Liver (tissue), 8 donors: ENCODE measurements at regions not wholly inside any gene's neighbourhood (a gene's known extent, or its start where the extent isn't known, plus 50 kb on each side); places are given as distances from the start of the nearest gene placed in this dataset.

Experiments used
- DNase-seq: peaks from one replicate; pipeline ENCODE4 v3.0.0-alpha.2; 2017; ENCODE audit warnings: low spot score
- H3K27ac ChIP-seq, 2 donors: one replicate each; pipeline ENCODE4 v1.7.0; 2013; ENCODE audit warnings: inconsistent platforms in 2 of 2, low read length in 2 of 2, control low read depth in 1 of 2, low read depth in 1 of 2, mild to moderate bottlenecking in 1 of 2
- H3K27me3 ChIP-seq, 4 donors: one replicate each; pipeline versions ENCODE4 v1.6.1 to v1.7.0; 2013; ENCODE audit warnings: low read length in 3 of 4, inconsistent platforms in 1 of 4, mild to moderate bottlenecking in 1 of 4, moderate library complexity in 1 of 4; ENCODE audit not compliant: control insufficient read depth in 4 of 4, insufficient read depth in 4 of 4
- H3K36me3 ChIP-seq, 4 donors: one replicate each; pipeline versions ENCODE4 v1.6.1 to v1.7.0; 2013; ENCODE audit warnings: low read length in 3 of 4, mild to moderate bottlenecking in 3 of 4, low read depth in 1 of 4, moderate library complexity in 1 of 4; ENCODE audit not compliant: control insufficient read depth in 4 of 4, insufficient read depth in 3 of 4
- H3K4me1 ChIP-seq, 4 donors: one replicate each; pipeline versions ENCODE4 v1.6.1 to v1.7.0; 2013; ENCODE audit warnings: low read length in 3 of 4, mild to moderate bottlenecking in 3 of 4, moderate library complexity in 1 of 4; ENCODE audit not compliant: control insufficient read depth in 4 of 4, insufficient read depth in 4 of 4
- H3K4me3 ChIP-seq, 3 donors: one replicate each; pipeline versions ENCODE4 v1.6.1 to v1.7.0; 2013; ENCODE audit warnings: low read length in 3 of 3, control low read depth in 1 of 3, low read depth in 1 of 3, mild to moderate bottlenecking in 1 of 3
- H3K9ac ChIP-seq, 2 donors: one replicate each; pipeline ENCODE4 v1.7.0; 2013; ENCODE audit warnings: low read length in 2 of 2, mild to moderate bottlenecking in 2 of 2, moderate library complexity in 2 of 2, control low read depth in 1 of 2, low read depth in 1 of 2
- H3K9me3 ChIP-seq, 4 donors: one replicate each; pipeline versions ENCODE4 v1.6.1 to v1.7.0; 2013; ENCODE audit warnings: low read length in 3 of 4; ENCODE audit not compliant: control insufficient read depth in 4 of 4
- ATF3 ChIP-seq: IDR thresholded peaks from 2 replicates; pipeline ENCODE4 v1.6.1; 2016; ENCODE audit warnings: antibody characterized with exemption
- CTCF ChIP-seq: fragments of 150-350 bp; IDR thresholded peaks from 2 replicates; pipeline ENCODE4 v1.5.1; 2017; ENCODE audit warnings: improper control_type of control experiment, low read depth, low read length; ENCODE audit not compliant: missing input control
- EGR1 ChIP-seq, 2 donors: IDR thresholded peaks; 2 replicates each; pipeline ENCODE4 v1.6.1; 2016 to 2018; ENCODE audit warnings: antibody characterized with exemption in 2 of 2, low read depth in 2 of 2
- FOXA1 ChIP-seq: IDR thresholded peaks from 2 replicates; pipeline ENCODE4 v1.6.1; 2016; ENCODE audit warnings: antibody characterized with exemption
- FOXA2 ChIP-seq: IDR thresholded peaks from 2 replicates; pipeline ENCODE4 v1.6.1; 2016; ENCODE audit warnings: antibody characterized with exemption
- GABPA ChIP-seq, 2 donors: IDR thresholded peaks in 1 of 2; conservative IDR thresholded peaks in 1 of 2; 2 replicates each; pipeline ENCODE4 v1.6.1; 2016; ENCODE audit warnings: antibody characterized with exemption in 2 of 2, mild to moderate bottlenecking in 1 of 2, moderate library complexity in 1 of 2
- HNF4A ChIP-seq, 2 donors: conservative IDR thresholded peaks; 2 replicates each; pipeline ENCODE4 v1.6.1; 2016; ENCODE audit warnings: antibody characterized with exemption in 2 of 2, mild to moderate bottlenecking in 2 of 2
- HNF4G ChIP-seq: IDR thresholded peaks from 2 replicates; pipeline ENCODE4 v1.6.1; 2016; ENCODE audit warnings: antibody characterized with exemption
- JUND ChIP-seq, 2 donors: IDR thresholded peaks; 2 replicates each; pipeline ENCODE4 v1.6.1; 2016; ENCODE audit warnings: antibody characterized with exemption in 2 of 2
- NR2F2 ChIP-seq: IDR thresholded peaks from 2 replicates; pipeline ENCODE4 v1.6.1; 2016; ENCODE audit warnings: antibody characterized with exemption
- RAD21 ChIP-seq, 2 donors: IDR thresholded peaks; 2 replicates each; pipeline ENCODE4 v1.6.1; 2016; ENCODE audit warnings: antibody characterized with exemption in 2 of 2, mild to moderate bottlenecking in 2 of 2
- RXRA ChIP-seq, 2 donors: IDR thresholded peaks; 2 replicates each; pipeline ENCODE4 v1.6.1; 2017 to 2018; ENCODE audit warnings: antibody characterized with exemption in 2 of 2, mild to moderate bottlenecking in 1 of 2
- SP1 ChIP-seq: IDR thresholded peaks from 2 replicates; pipeline ENCODE4 v1.6.1; 2018; ENCODE audit warnings: antibody characterized with exemption, mild to moderate bottlenecking
- TAF1 ChIP-seq: conservative IDR thresholded peaks from 2 replicates; pipeline ENCODE4 v1.6.1; 2016; ENCODE audit warnings: antibody characterized with exemption, mild to moderate bottlenecking
- YY1 ChIP-seq: IDR thresholded peaks from 2 replicates; pipeline ENCODE4 v1.6.1; 2016; ENCODE audit warnings: antibody characterized with exemption, mild to moderate bottlenecking
- ZBTB33 ChIP-seq: IDR thresholded peaks from 2 replicates; pipeline ENCODE4 v1.6.1; 2016; ENCODE audit warnings: antibody characterized with exemption
- WGBS: extraction: QIAGEN DNeasy Blood & Tissue Kit; methylation state at CpG from one replicate; pipeline ENCODE4 v1.1.7; 2013; 5-methylcytosine and 5-hydroxymethylcytosine counted together
- donor health status: healthy.
- donor health status: healthy.
- donor health status: healthy.
- donor health status: healthy.
- donor health status: healthy.

GRCh38 chr22:48565901-48566501 is 1261.7 kb downstream of the BRD1 start:
- H3K4me1 ChIP-seq = no peaks in the 10 kb centered on the region
- TF ChIP-seq ZBTB33 = no peak
- TF ChIP-seq RXRA (IDR thresholded peaks at IDR 0.05) = no peak
- no peaks in the 10 kb centered on the region for H3K27me3 ChIP-seq
- H3K27ac ChIP-seq = no peak overlapping the region
- WGBS = 83% methylated on average over 3 of the region's 3 CpGs
- H3K9me3 ChIP-seq = peaks cover 0 to 8% (median 2%) of the 10 kb centered on the region in 4 donors
- no peak for DNase-seq
- no peak overlapping the region for H3K9ac ChIP-seq
- no peaks in the 10 kb centered on the region for H3K36me3 ChIP-seq
- H3K4me3 ChIP-seq = no peak overlapping the region

GRCh38 chr22:48564995-48565394 is 1262.7 kb downstream of the BRD1 start:
- 85% methylated on average over 10 of the region's 10 CpGs for WGBS
- TF ChIP-seq ZBTB33 = no peak
- no peak for TF ChIP-seq GABPA (IDR thresholded peaks at IDR 0.05 in 1 of 2, conservative IDR thresholded peaks at IDR 0.05 in 1 of 2)
- TF ChIP-seq ATF3 = no peak
- TF ChIP-seq RAD21 (IDR thresholded peaks at IDR 0.05) = no peak
- no peak for TF ChIP-seq RXRA (IDR thresholded peaks at IDR 0.05)
- no peak for TF ChIP-seq HNF4G
- TF ChIP-seq HNF4A (conservative IDR thresholded peaks at IDR 0.05) = no peak
- TF ChIP-seq YY1 = no peak
- TF ChIP-seq CTCF = no peak

GRCh38 chr22:48563966-48564330 is 1263.7 kb downstream of the BRD1 start:
- H3K27ac ChIP-seq = no peak overlapping the region
- H3K9ac ChIP-seq = no peak overlapping the region
- 92% methylated on average over 17 of the region's 17 CpGs for WGBS
- H3K4me3 ChIP-seq = no peak overlapping the region
- H3K9me3 ChIP-seq = no peaks in the 10 kb centered on the region
- DNase-seq = no peak
- no peaks in the 10 kb centered on the region for H3K27me3 ChIP-seq
- H3K4me1 ChIP-seq = no peaks in the 10 kb centered on the region
- H3K36me3 ChIP-seq = no peaks in the 10 kb centered on the region
- TF ChIP-seq SP1 = no peak
- TF ChIP-seq EGR1 (IDR thresholded peaks at IDR 0.05; ENCODE audit: low read depth in 2 of 2) = no peak
- no peak for TF ChIP-seq RAD21 (IDR thresholded peaks at IDR 0.05)
- TF ChIP-seq FOXA2 = no peak
- no peak for TF ChIP-seq TAF1
- TF ChIP-seq CTCF = no peak
- TF ChIP-seq ZBTB33 = no peak
- no peak for TF ChIP-seq GABPA (IDR thresholded peaks at IDR 0.05 in 1 of 2, conservative IDR thresholded peaks at IDR 0.05 in 1 of 2)
- TF ChIP-seq NR2F2 = no peak
- TF ChIP-seq YY1 = no peak
- TF ChIP-seq FOXA1 = no peak
- no peak for TF ChIP-seq ATF3
- no peak for TF ChIP-seq RXRA (IDR thresholded peaks at IDR 0.05)
- TF ChIP-seq JUND (IDR thresholded peaks at IDR 0.05) = no peak
- TF ChIP-seq HNF4A (conservative IDR thresholded peaks at IDR 0.05) = no peak

More at GRCh38 chr22:48564995-48565394, 1262.7 kb downstream of the BRD1 start:
- peaks cover 0 to 4% (median 0%) of the 10 kb centered on the region in 4 donors for H3K9me3 ChIP-seq
- DNase-seq = no peak
- H3K4me1 ChIP-seq = no peaks in the 10 kb centered on the region
- H3K9ac ChIP-seq = no peak overlapping the region
- no peak overlapping the region for H3K27ac ChIP-seq
- H3K4me3 ChIP-seq = no peak overlapping the region
- H3K27me3 ChIP-seq = no peaks in the 10 kb centered on the region
- H3K36me3 ChIP-seq = no peaks in the 10 kb centered on the region
